SK-N-SH (cell line): ENCODE measurements at regions not wholly inside any gene's neighbourhood (a gene's known extent, or its start where the extent isn't known, plus 50 kb on each side); places are given as distances from the start of the nearest gene placed in this dataset.

Experiments
- CTCF ChIA-PET: fragments of 300-600, 350-600 bp; formaldehyde crosslinking; extraction: SDS; loops from one replicate; lab custom pipeline; 2021; lab: Yijun Ruan, JAX
- POLR2A ChIA-PET: fragments of 350-600 bp; sonication (Branson Sonifier 250); formaldehyde crosslinking; extraction: SDS; loops from one replicate; lab custom pipeline; 2020; ENCODE audit warnings: antibody characterized with exemption, inconsistent platforms; lab: Yijun Ruan, JAX
- DNase-seq: peaks from one replicate; pipeline ENCODE4 v3.0.0; 2012
- H2AFZ ChIP-seq: fragments of 200-600 bp; sonication (generic); 2 replicates; pipeline ENCODE4 v1.8.1; 2016; ENCODE audit warnings: antibody characterized with exemption, mild to moderate bottlenecking, low read depth
- H3F3A ChIP-seq: fragments of 200-600 bp; sonication (generic); replicated peaks from 2 replicates; pipeline ENCODE3; 2016; ENCODE audit warnings: antibody characterized with exemption, mild to moderate bottlenecking; ENCODE audit not compliant: insufficient read depth
- H3K27ac ChIP-seq, 2 experiments: fragments of 200-500 bp in 1 of 2; fragments of 200-600 bp in 1 of 2; sonication (Bioruptor generic) in 1 of 2; sonication (generic), shearing (Covaris generic) in 1 of 2; 2 replicates each; pipeline versions ENCODE4 v1.5.1 to v1.6.1; 2014 to 2016; ENCODE audit warnings: low read depth in 2 of 2, inconsistent platforms in 1 of 2, low read length in 1 of 2, mild to moderate bottlenecking in 1 of 2, mixed read lengths in 1 of 2
- H3K27me3 ChIP-seq: fragments of 200-600 bp; sonication (generic), shearing (Covaris generic); 2 replicates; pipeline ENCODE4 v1.6.1; 2016; ENCODE audit warnings: mixed run types; ENCODE audit not compliant: insufficient read depth
- H3K36me3 ChIP-seq, 2 experiments: fragments of 200-500 bp in 1 of 2; fragments of 200-600 bp in 1 of 2; sonication (Bioruptor generic) in 1 of 2; sonication (generic) in 1 of 2; replicated peaks in 1 of 2; 2 replicates each; pipeline versions ENCODE3 to v1.5.1; 2014 to 2016; ENCODE audit warnings: low read length in 1 of 2, mild to moderate bottlenecking in 1 of 2; ENCODE audit not compliant: insufficient read depth in 2 of 2, control insufficient read depth in 1 of 2
- H3K4me1 ChIP-seq, 2 experiments: fragments of 200-500 bp in 1 of 2; fragments of 200-600 bp in 1 of 2; sonication (Bioruptor generic) in 1 of 2; sonication (generic), shearing (Covaris generic) in 1 of 2; 2 replicates each; pipeline versions ENCODE4 v1.5.1 to v1.6.1; 2014 to 2016; ENCODE audit warnings: low read depth in 1 of 2, low read length in 1 of 2, mixed run types in 1 of 2; ENCODE audit not compliant: insufficient read depth in 2 of 2, control insufficient read depth in 1 of 2
- H3K4me2 ChIP-seq: fragments of 200-600 bp; sonication (generic), shearing (Covaris generic); 2 replicates; pipeline ENCODE4 v1.6.1; 2017; ENCODE audit warnings: mixed run types
- H3K4me3 ChIP-seq, 2 experiments: fragments of 200-500 bp in 1 of 2; fragments of 200-600 bp in 1 of 2; sonication (Bioruptor generic) in 1 of 2; sonication (generic), shearing (Covaris generic) in 1 of 2; 2 replicates each; pipeline versions ENCODE4 v1.5.1 to v1.8.1; 2014 to 2016; ENCODE audit warnings: low read depth in 2 of 2, inconsistent platforms in 1 of 2, low read length in 1 of 2, mild to moderate bottlenecking in 1 of 2, mixed read lengths in 1 of 2, moderate library complexity in 1 of 2
- H3K79me2 ChIP-seq: fragments of 200-600 bp; sonication (generic); 2 replicates; pipeline ENCODE4 v1.8.1; 2017; ENCODE audit warnings: mild to moderate bottlenecking; ENCODE audit not compliant: insufficient read depth
- H3K9ac ChIP-seq: fragments of 200-600 bp; sonication (generic); 2 replicates; pipeline ENCODE4 v1.6.1; 2017; ENCODE audit warnings: mixed run types
- H3K9me2 ChIP-seq: fragments of 200-600 bp; sonication (generic); 2 replicates; pipeline ENCODE4 v1.6.1; 2017; ENCODE audit warnings: mixed run types
- H3K9me3 ChIP-seq: fragments of 200-600 bp; sonication (generic); 2 replicates; pipeline ENCODE4 v1.6.1; 2017; ENCODE audit warnings: mixed run types, mild to moderate bottlenecking, moderate library complexity
- H4K20me1 ChIP-seq: fragments of 200-600 bp; sonication (generic); 2 replicates; pipeline ENCODE4 v1.6.1; 2017; ENCODE audit warnings: mild to moderate bottlenecking, mixed run types; ENCODE audit not compliant: insufficient read depth
- ELF1 ChIP-seq: IDR thresholded peaks from 2 replicates; pipeline ENCODE4 v1.4.0; 2012
- EP300 ChIP-seq, 2 experiments: IDR thresholded peaks; 2 replicates each; pipeline versions ENCODE4 v1.4.0 to v1.6.1; 2012; ENCODE audit warnings: borderline replicate concordance in 1 of 2, low read depth in 1 of 2, low read length in 1 of 2
- NFIC ChIP-seq: IDR thresholded peaks from 2 replicates; pipeline ENCODE4 v1.4.0; 2012; ENCODE audit warnings: borderline replicate concordance
- RAD21 ChIP-seq: IDR thresholded peaks from 2 replicates; pipeline ENCODE4 v1.6.1; 2012; ENCODE audit warnings: mild to moderate bottlenecking, low read length
- WGBS: methylation state at CpG from one replicate; pipeline ENCODE4 v1.1.6; 2017; ENCODE audit warnings: low lambda C conversion rate; 5-methylcytosine and 5-hydroxymethylcytosine counted together
- TF ChIP-seq, protein P1 (sequence below): IDR thresholded peaks from 2 replicates; pipeline ENCODE4 v1.4.0; 2012; ENCODE audit warnings: low read depth, borderline replicate concordance
- TF ChIP-seq, protein P2 (sequence below): IDR thresholded peaks from 2 replicates; pipeline ENCODE4 v1.4.0; 2012; ENCODE audit warnings: low read depth

DNA sequence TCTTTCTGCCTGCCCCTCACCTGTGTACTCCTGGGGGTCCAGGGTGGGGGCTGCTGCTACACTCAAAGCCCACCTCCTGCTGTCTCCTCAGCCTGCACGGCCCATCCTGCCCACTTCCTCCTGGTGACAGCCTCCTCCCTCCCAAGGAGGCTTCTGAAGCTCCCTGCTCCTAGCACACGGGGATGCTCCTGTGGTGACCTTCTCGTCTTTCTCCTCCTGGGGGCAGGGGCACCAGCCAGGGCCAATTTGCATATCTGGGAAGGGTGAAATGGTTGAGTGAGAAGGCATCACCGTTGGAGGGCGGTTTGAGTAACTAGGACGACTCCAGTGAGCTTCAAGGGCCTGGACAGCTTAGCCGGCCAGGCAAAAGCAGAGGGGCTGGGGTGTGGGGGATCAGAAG is 51.9 kb upstream of the COL5A1 start:
- no peak overlapping the region for H3K9ac ChIP-seq
- H3K4me3 ChIP-seq, result no peak overlapping the region
- POLR2A ChIA-PET, result no interaction called here
- no peaks in the 10 kb centered on the region for H3K27me3 ChIP-seq
- 96% methylated on average over 7 of the region's 7 CpGs for WGBS
- CTCF ChIA-PET, result interaction anchor here (0.6 kb wide), 1 partner anchor 226 kb away, joined by 3 read pairs; no protein-coding TSS in a partner anchor
- no peak for DNase-seq
- H3K27ac ChIP-seq, result no peak overlapping the region
- H3K36me3 ChIP-seq, result no peaks in the 10 kb centered on the region
- no peaks in the 10 kb centered on the region for H3K9me3 ChIP-seq
- H3K4me2 ChIP-seq, result no peak overlapping the region
- TF ChIP-seq, protein P1, sequence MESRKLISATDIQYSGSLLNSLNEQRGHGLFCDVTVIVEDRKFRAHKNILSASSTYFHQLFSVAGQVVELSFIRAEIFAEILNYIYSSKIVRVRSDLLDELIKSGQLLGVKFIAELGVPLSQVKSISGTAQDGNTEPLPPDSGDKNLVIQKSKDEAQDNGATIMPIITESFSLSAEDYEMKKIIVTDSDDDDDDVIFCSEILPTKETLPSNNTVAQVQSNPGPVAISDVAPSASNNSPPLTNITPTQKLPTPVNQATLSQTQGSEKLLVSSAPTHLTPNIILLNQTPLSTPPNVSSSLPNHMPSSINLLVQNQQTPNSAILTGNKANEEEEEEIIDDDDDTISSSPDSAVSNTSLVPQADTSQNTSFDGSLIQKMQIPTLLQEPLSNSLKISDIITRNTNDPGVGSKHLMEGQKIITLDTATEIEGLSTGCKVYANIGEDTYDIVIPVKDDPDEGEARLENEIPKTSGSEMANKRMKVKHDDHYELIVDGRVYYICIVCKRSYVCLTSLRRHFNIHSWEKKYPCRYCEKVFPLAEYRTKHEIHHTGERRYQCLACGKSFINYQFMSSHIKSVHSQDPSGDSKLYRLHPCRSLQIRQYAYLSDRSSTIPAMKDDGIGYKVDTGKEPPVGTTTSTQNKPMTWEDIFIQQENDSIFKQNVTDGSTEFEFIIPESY, result no peak
- no peaks in the 10 kb centered on the region for H3F3A ChIP-seq
- H3K9me2 ChIP-seq, result no peaks in the 10 kb centered on the region
- no peaks in the 10 kb centered on the region for H4K20me1 ChIP-seq
- H2AFZ ChIP-seq, result no peak overlapping the region
- no peaks in the 10 kb centered on the region for H3K79me2 ChIP-seq
- peaks cover 9 to 17% of the 10 kb centered on the region in 2 experiments; a peak in 1 of 4 replicates for H3K4me1 ChIP-seq

DNA sequence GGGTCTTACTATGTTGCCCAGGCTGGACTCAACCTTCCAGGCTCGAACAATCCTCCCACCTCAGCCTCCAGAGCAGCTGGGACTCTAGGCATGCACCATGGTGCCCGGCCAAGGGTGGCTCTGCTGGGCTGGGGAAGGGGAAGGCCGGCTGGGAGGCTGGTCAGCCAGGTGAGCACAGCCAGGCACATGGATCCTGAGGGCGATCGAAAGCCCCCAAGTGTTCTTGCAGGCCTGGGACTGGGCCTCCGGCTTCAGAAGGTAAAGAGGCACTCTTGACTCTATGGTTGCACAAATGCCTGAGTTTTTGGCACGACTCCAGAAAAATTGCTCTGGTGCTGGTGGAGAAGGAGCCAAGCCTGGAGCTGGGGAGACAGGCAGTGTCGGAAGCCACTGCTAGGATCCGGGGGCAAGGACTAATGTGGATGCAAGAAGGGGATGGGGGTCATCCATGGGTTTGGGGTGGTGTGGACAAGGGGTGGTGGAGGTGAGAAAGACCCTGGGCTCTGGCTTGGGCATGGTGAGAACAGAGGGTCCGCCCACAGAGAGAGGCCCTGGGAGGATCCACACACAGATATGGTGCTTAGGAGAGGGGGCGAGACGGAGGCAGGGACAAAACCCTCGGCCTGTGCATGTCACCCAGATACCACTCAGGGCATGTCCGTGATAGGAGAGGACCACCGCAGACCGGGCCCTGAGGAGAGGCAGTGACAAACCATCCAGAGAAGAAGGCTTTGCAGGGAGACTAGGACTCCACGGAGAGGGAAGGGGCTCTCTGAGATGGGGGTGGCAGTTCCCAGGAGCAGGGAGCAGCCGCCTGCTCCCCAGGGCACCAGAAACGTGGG is 51.1 kb upstream of the COL5A1 start:
- no peak overlapping the region for H3K9ac ChIP-seq
- no peaks in the 10 kb centered on the region for H3K9me2 ChIP-seq
- no peak overlapping the region for H3K4me3 ChIP-seq
- H3K27me3 ChIP-seq, result no peaks in the 10 kb centered on the region
- ChIA-PET CTCF (interaction anchor here (0.6 kb wide), 1 partner anchor 226 kb away, joined by 3 read pairs; no protein-coding TSS in a partner anchor), POLR2A (no interaction called here)
- no peak overlapping the region for H2AFZ ChIP-seq
- H3K79me2 ChIP-seq, result no peaks in the 10 kb centered on the region
- TF ChIP-seq, protein P2, sequence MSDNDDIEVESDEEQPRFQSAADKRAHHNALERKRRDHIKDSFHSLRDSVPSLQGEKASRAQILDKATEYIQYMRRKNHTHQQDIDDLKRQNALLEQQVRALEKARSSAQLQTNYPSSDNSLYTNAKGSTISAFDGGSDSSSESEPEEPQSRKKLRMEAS, result no peak
- TF ChIP-seq NFIC, result peak; percentile 28; the same call in 1 of the 2 replicates
- TF ChIP-seq EP300 (IDR thresholded peaks at IDR 0.05; ENCODE audit: borderline replicate concordance in 1 of 2, low read depth in 1 of 2, low read length in 1 of 2), result no peak
- TF ChIP-seq ELF1, result no peak
- no peaks in the 10 kb centered on the region for H3K9me3 ChIP-seq
- no peaks in the 10 kb centered on the region for H3K36me3 ChIP-seq
- no peak overlapping the region for H3K27ac ChIP-seq
- no peak overlapping the region for H3K4me2 ChIP-seq
- DNase-seq, result no peak
- H4K20me1 ChIP-seq, result no peaks in the 10 kb centered on the region
- H3F3A ChIP-seq, result no peaks in the 10 kb centered on the region
- peaks cover 9 to 17% of the 10 kb centered on the region in 2 experiments; a peak in 1 of 4 replicates for H3K4me1 ChIP-seq
- 88% methylated on average over 18 of the region's 19 CpGs for WGBS

DNA sequence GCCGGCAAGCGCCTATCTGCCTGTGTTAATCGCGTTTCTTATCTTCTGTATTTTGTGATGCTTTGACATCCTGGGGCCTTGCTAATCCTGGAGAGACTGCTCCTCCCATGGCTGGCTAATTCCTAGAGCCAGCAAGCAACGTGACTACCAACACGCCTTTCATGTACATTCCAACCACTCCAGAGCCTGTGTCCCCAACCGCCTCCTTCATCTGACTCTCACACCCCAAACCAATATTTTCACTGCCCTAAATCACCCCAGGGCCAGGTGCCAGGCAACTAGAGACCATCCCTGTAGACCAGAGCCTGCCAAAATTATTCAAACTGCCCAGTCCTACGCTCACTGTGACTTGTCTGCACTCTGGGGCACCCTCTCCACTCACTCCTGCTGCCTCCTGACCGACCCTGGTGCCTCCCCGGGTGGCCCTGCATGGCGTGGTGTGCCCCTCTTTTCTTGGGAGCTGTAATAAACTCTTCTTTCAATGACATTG is 50.5 kb upstream of the COL5A1 start:
- no peak for TF ChIP-seq RAD21
- no peaks in the 10 kb centered on the region for H3K9me3 ChIP-seq
- no peaks in the 10 kb centered on the region for H3K9me2 ChIP-seq
- H3K79me2 ChIP-seq, result no peaks in the 10 kb centered on the region
- no peak for DNase-seq
- H4K20me1 ChIP-seq, result no peaks in the 10 kb centered on the region
- CTCF ChIA-PET, result no interaction called here
- no peak overlapping the region for H3K4me3 ChIP-seq
- H3F3A ChIP-seq, result peaks cover 5% of the 10 kb centered on the region
- H3K36me3 ChIP-seq, result no peaks in the 10 kb centered on the region
- H3K27ac ChIP-seq, result no peak overlapping the region
- H3K4me1 ChIP-seq, result peaks cover 9 to 12% of the 10 kb centered on the region in 2 experiments; a peak in 1 of 4 replicates
- POLR2A ChIA-PET, result no interaction called here
- no peaks in the 10 kb centered on the region for H3K27me3 ChIP-seq
- no peak overlapping the region for H3K4me2 ChIP-seq
- WGBS, result 96% methylated on average over 10 of the region's 11 CpGs
- H3K9ac ChIP-seq, result no peak overlapping the region
- H2AFZ ChIP-seq, result no peak overlapping the region
